ENCODE measurements at regions not wholly inside any gene's neighbourhood (a gene's known extent, or its start where the extent isn't known, plus 50 kb on each side); places are given as distances from the start of the nearest gene placed in this dataset.

GRCh38 chr4:147054228-147054872 lies 108.7 kb upstream of the TTC29 start:
- peak; percentile 43 for DNase-seq (ENCODE audit: low read depth)

- DNase-seq (ENCODE audit: low read depth), result peak; percentile 27
Measured at GRCh38 chr4:147056940-147057610, 111.4 kb upstream of the TTC29 start.

GRCh38 chr4:147057611-147058190 lies 112.0 kb upstream of the TTC29 start:
- peak; percentile 22 for DNase-seq (ENCODE audit: low read depth)

GRCh38 chr4:147059064-147059731 lies 113.5 kb upstream of the TTC29 start:
- DNase-seq (ENCODE audit: low read depth), result no peak

- peak; percentile 96 for DNase-seq (ENCODE audit: low read depth)
Measured at GRCh38 chr4:147060151-147060931, 114.7 kb upstream of the TTC29 start.

GRCh38 chr4:147064856-147065255 lies 119.2 kb upstream of the TTC29 start:
- DNase-seq (ENCODE audit: low read depth), result no peak

- no peak for DNase-seq (ENCODE audit: low read depth)
Measured at GRCh38 chr4:147068564-147068963, 122.9 kb upstream of the TTC29 start.

- DNase-seq (ENCODE audit: low read depth), result no peak
Measured at GRCh38 chr4:147071209-147071740, 125.6 kb upstream of the TTC29 start.

GRCh38 chr4:147076179-147076578 lies 130.5 kb upstream of the TTC29 start:
- no peak for DNase-seq (ENCODE audit: low read depth)

GRCh38 chr4:147076728-147077127 lies 131.1 kb upstream of the TTC29 start:
- DNase-seq (ENCODE audit: low read depth), result no peak

GRCh38 chr4:147078362-147078761 lies 132.7 kb upstream of the TTC29 start:
- peak; percentile 48 for DNase-seq (ENCODE audit: low read depth)

- no peak for DNase-seq (ENCODE audit: low read depth)
Measured at GRCh38 chr4:147078875-147079658, 133.4 kb upstream of the TTC29 start.

GRCh38 chr4:147084861-147085260 lies 139.2 kb upstream of the TTC29 start:
- DNase-seq (ENCODE audit: low read depth), result no peak

GRCh38 chr4:147085781-147086180 lies 140.1 kb upstream of the TTC29 start:
- DNase-seq (ENCODE audit: low read depth), result no peak

- peak; percentile 64 for DNase-seq (ENCODE audit: low read depth)
Measured at GRCh38 chr4:147088146-147088545, 142.5 kb upstream of the TTC29 start.

- DNase-seq (ENCODE audit: low read depth), result no peak
Measured at GRCh38 chr4:147090486-147090885, 144.8 kb upstream of the TTC29 start.

GRCh38 chr4:147093206-147093605 lies 147.5 kb upstream of the TTC29 start:
- DNase-seq (ENCODE audit: low read depth), result no peak

GRCh38 chr4:147094238-147094637 lies 148.6 kb upstream of the TTC29 start:
- no peak for DNase-seq (ENCODE audit: low read depth)

- peak; percentile 86 for DNase-seq (ENCODE audit: low read depth)
Measured at GRCh38 chr4:147096667-147097604, 151.3 kb upstream of the TTC29 start.

- DNase-seq (ENCODE audit: low read depth), result peak; percentile 26
Measured at GRCh38 chr4:147101678-147102077, 156.0 kb upstream of the TTC29 start.
